H1 (cell line): ENCODE measurements at regions not wholly inside any gene's neighbourhood (a gene's known extent, or its start where the extent isn't known, plus 50 kb on each side); places are given as distances from the start of the nearest gene placed in this dataset.

Experiments
- ATF2 ChIP-seq: IDR thresholded peaks from 2 replicates; pipeline ENCODE4 v1.6.1; 2012; ENCODE audit warnings: low read length, inconsistent platforms
- ATF3 ChIP-seq: IDR thresholded peaks from 2 replicates; pipeline ENCODE4 v1.6.1; 2011; ENCODE audit warnings: low read depth, mild to moderate bottlenecking, low read length; ENCODE audit not compliant: insufficient read depth
- BACH1 ChIP-seq: IDR thresholded peaks from 2 replicates; pipeline ENCODE4 v1.6.1; 2012; ENCODE audit warnings: low read length, improper control_type of control experiment
- BRCA1 ChIP-seq: IDR thresholded peaks from 2 replicates; pipeline ENCODE4 v1.6.1; 2012; ENCODE audit warnings: low read depth, low read length, improper control_type of control experiment
- CBX5 ChIP-seq: fragments of 300-800, 300-1000 bp; sonication (generic); IDR thresholded peaks from 2 replicates; pipeline ENCODE4 v1.7.1; 2016; ENCODE audit warnings: antibody characterized with exemption, low read length, low read depth
- CEBPB ChIP-seq: IDR thresholded peaks from 2 replicates; pipeline ENCODE4 v1.6.1; 2012; ENCODE audit warnings: low read depth, low read length
- GABPA ChIP-seq: IDR thresholded peaks from 2 replicates; pipeline ENCODE4 v1.6.1; 2011; ENCODE audit warnings: mild to moderate bottlenecking, low read length, moderate library complexity, borderline replicate concordance; ENCODE audit not compliant: insufficient read depth
- HDAC2 ChIP-seq, 2 experiments: fragments of 300-600 bp in 1 of 2; sonication (generic) in 1 of 2; IDR thresholded peaks; 2 replicates each; pipeline ENCODE4 v1.6.1; 2011 to 2012; ENCODE audit warnings: low read depth in 2 of 2, low read length in 2 of 2, mild to moderate bottlenecking in 2 of 2, moderate library complexity in 2 of 2, borderline replicate concordance in 1 of 2, inconsistent platforms in 1 of 2
- RBBP5 ChIP-seq: IDR thresholded peaks from 2 replicates; pipeline ENCODE4 v1.7.1; 2012; ENCODE audit warnings: low read depth, mild to moderate bottlenecking, inconsistent platforms, low read length, moderate library complexity, borderline replicate concordance
- USF2 ChIP-seq: IDR thresholded peaks from 2 replicates; pipeline ENCODE4 v1.6.1; 2011; ENCODE audit warnings: low read length, improper control_type of control experiment

GRCh38 chr6:139472351-139473015 is 98.0 kb upstream of the CITED2 start (continued):
- no peak for TF ChIP-seq ATF2
- TF ChIP-seq CEBPB: no peak
- no peak for TF ChIP-seq BRCA1
- TF ChIP-seq GABPA: no peak
- TF ChIP-seq HDAC2 (IDR thresholded peaks at IDR 0.05; ENCODE audit: borderline replicate concordance in 1 of 2, low read depth in 2 of 2, low read length in 2 of 2): no peak
- TF ChIP-seq RBBP5: no peak
- no peak for TF ChIP-seq CBX5
- no peak for TF ChIP-seq ATF3
- TF ChIP-seq USF2: no peak
- TF ChIP-seq BACH1: no peak
